HG03460 (cell line): ENCODE measurements at regions not wholly inside any gene's neighbourhood (a gene's known extent, or its start where the extent isn't known, plus 50 kb on each side); places are given as distances from the start of the nearest gene placed in this dataset.

ENCODE experiments used
- ATAC-seq: cut with Tn5 transposase; IDR thresholded peaks from one replicate; pipeline ENCODE4 v1.9.1; 2021; ENCODE audit not compliant: unreplicated experiment

GRCh38 chr7:45447296-45447695 lies 126.9 kb upstream of the ADCY1 start:
- ATAC-seq, result no peak

- no peak for ATAC-seq
Observed at GRCh38 chr7:45450571-45451204, 123.5 kb upstream of the ADCY1 start.

- ATAC-seq, result no peak
Observed at GRCh38 chr7:45451342-45452035, 122.7 kb upstream of the ADCY1 start.

DNA sequence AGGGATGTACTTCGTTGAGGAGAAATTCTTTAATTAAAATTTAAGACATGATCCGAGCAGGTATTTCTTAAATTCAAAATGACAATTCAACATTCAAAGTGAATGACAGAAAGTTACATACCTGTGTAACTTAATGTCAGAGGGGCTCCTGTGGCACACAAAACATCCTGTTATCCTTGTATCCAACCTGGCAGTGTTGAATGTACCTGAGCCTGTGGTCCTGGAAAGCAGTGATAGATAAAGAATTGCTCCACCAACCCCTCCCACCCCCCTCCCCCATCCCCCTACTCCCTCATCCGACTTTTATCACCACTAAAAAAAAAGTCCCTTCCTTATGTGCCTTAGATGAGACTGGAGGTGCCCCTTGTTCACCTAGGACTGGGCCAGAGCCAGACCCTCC lies 119.4 kb upstream of the ADCY1 start:
- no peak for ATAC-seq

- no peak for ATAC-seq
Observed at GRCh38 chr7:45455662-45456061, 118.5 kb upstream of the ADCY1 start.

GRCh38 chr7:45456105-45456504 lies 118.1 kb upstream of the ADCY1 start:
- no peak for ATAC-seq

GRCh38 chr7:45456747-45457524 lies 117.2 kb upstream of the ADCY1 start:
- no peak for ATAC-seq

DNA sequence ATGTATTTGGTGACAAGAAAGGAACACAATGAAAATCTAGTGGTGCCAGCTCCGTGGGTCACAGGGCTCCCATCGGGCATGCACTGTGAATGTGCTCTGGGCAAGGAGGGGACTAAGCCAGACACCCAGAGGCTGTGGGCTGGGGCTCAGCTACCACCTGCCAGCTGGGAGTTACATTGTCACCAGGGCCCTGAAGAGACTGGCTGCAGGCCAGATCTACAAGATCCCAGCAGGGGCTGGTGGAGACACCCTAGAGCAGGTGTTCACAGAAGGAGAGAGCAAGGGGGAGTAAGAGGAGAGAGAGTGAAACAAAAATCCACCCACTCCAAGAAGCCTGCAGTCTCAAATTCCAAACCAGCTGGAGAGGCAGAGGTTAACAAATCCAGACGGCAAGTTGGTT lies 116.6 kb upstream of the ADCY1 start:
- no peak for ATAC-seq

DNA sequence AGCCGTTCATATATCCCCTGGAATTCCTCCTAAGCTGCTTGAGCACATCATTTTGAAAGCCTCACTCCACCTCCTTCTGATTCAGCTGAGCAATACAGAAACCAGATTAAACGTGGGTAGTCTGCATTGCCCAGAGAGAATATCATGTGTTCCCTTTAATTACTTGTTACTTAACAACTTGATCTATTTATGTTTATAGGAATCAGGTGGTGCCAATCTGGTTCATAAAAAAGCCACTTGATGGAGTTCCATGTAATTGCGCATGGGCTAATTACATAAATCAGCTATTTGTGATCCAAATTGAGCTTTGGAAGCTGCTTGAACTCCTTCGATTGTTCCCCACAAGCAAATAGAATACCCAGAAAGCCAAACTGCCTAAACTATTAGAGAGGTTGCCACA lies 114.7 kb upstream of the ADCY1 start:
- ATAC-seq, result no peak

DNA sequence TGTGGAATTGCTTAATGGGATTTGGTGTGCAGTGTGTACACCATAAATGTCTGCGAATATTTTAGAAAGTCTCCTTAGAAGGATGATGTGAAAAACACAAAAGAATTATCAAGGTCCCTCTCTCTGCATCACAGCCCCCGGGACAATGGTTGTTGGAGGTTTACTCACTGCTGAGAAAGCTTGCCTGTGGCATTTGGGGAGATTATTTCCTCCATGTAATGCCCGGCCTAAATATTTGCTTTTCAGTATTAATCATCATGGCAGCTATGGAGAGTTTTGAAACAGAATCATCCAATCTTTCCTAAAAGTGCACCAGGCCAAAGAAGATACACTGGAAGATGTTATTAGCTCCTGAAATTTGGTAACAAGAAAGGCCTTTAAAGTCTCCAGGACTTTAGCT lies 113.8 kb upstream of the ADCY1 start:
- no peak for ATAC-seq

DNA sequence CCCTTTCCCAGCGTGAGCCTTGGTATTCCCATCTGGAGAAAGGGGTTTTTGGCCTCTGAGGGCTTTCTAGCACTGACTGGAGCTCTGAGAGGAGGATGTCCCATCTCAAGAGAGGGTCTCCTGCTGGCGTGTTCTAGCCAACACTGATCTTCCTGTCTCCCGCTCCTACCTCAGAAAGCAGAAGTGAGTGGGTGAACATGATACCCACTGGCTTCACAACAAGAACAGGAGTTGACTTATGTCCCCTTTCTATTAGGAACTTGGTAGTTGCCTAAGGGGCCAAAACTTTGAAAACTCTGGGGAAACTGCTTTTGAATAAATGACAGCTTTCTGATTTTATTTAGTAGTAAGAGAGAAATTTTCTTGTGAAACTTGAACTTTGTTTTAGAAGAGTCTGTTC lies 113.1 kb upstream of the ADCY1 start:
- ATAC-seq, result no peak

GRCh38 chr7:45469103-45469502 lies 105.1 kb upstream of the ADCY1 start:
- no peak for ATAC-seq

GRCh38 chr7:45470031-45470430 lies 104.1 kb upstream of the ADCY1 start:
- no peak for ATAC-seq

DNA sequence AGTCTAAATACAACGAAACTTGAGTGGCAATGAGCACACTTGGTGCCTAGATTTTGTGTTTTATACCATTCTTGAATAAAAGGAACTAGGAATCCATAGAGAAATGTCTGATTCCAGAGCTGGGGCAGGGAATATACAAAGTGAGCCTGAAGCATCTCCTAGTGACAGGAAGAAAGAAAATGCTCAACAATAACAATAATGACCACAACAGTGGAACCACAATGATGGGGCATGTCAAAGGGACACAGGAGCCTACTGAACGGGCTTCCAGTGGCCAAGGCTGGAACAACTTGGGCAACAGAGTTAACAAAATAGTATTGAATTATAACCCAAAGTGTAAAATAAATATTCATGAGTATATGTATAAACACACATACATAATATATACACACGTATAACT lies 94.4 kb upstream of the ADCY1 start:
- no peak for ATAC-seq

DNA sequence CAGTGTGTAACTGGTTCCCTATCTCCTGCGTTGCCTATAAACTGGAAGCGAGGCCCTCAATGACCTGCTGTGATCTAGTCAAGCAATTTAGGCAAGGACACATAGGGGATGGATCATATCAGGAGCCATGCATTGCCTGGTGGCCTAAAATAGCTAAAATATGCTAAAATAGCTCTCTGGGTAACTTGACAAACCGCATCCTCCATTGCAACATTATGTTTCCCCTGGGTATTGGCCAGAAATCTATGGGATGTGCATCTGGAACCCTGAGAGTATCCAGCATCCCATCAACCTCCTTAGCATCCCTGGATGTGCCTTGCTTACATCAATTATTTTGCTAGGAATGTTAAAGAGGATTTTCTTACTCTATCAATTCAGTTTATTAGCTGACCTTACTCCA lies 91.7 kb upstream of the ADCY1 start:
- no peak for ATAC-seq

GRCh38 chr7:45484094-45484493 lies 90.1 kb upstream of the ADCY1 start:
- no peak for ATAC-seq

- no peak for ATAC-seq
Observed at GRCh38 chr7:45486575-45486974, 87.6 kb upstream of the ADCY1 start.

DNA sequence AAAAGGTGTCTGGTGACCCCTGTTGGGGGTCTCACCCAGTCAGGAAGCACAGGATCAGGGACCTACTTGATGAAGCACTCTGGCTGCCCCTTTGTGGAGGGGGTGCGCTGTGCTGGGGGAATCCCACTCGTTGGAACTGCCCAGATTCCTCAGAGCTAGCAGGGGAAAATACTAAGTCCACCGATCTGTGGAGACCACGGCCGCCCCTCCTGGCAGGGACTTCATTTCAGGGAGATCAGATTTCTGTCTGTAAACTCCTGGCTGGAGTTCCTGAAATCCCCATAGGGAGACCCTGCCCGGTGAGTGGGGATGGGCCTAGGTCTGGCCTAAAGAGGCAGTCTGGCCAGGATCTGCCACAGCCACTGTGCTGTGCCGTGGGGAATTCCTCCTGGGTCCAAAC lies 79.3 kb upstream of the ADCY1 start:
- no peak for ATAC-seq

DNA sequence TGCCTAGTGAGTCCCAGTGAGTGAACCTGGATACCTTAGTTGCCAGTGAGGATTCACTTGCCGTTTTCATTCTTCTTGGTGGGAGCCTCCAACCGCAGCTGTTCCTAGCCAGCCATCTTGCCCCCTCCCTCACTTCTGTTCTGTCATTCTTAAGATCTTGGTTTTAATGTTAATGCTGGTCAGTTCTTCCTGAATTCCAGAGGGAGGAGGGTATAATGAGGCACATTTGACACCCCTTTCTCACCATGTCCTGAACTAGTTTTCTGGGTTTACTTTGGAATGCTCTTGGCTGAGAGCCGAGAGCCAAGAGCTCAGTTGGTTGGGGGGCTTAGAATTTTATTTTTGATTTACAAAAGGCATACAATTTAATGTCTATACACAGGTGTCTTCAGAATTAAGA lies 78.5 kb upstream of the ADCY1 start:
- no peak for ATAC-seq

DNA sequence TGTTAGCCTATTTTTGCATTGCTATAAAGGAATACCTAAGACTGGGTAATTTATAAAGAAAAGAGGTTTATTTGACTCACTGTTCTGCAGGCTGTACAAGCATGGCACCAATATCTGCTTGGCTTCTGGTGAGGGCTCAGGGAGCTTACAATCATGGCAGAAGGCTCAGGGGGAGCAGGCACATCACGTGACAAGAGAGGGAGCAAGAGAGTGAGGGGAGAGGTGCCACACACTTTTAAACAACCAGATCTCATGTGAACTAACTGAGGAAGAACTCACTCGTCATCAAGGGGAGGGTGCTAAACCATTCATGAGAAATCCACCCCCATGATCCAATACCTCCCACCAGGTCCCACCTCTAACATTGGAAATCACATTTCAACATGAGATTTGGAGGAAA lies 73.9 kb upstream of the ADCY1 start:
- ATAC-seq, result no peak

DNA sequence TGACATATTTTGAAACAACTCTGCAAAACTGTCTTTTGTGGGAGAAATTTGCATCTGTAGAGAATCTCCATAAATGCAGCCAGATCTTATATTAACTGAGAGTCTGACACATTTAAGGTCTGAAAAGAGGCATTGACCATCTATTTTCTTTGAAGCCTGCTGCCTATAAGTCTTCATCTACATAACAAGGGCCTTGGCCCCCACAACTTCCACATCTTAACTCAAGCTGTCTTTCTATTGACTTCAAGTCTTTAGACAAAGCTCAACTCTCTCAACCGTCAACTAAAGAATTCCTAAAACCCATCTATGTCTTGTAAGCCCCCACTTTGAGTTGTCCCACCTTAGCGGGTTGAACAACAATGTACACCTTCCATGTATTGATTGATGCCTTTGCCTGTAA lies 72.4 kb upstream of the ADCY1 start:
- no peak for ATAC-seq

GRCh38 chr7:45506059-45506458 lies 68.1 kb upstream of the ADCY1 start:
- ATAC-seq, result no peak
